ENCODE measurements at regions not wholly inside any gene's neighbourhood (a gene's known extent, or its start where the extent isn't known, plus 50 kb on each side); places are given as distances from the start of the nearest gene placed in this dataset.
A peak's percentile ranks its signal among the peaks of the same experiment; 100 is the strongest.

GRCh38 chr6:72519871-72520270 is 102.0 kb upstream of the KCNQ5 start:
- H3K9me3 ChIP-seq (ENCODE audit: control insufficient read depth in 2 of 2, low read length in 2 of 2), result no peaks in the 10 kb centered on the region
- H3K4me3 ChIP-seq (ENCODE audit: low read depth, low read length), result no peak overlapping the region
- no peak overlapping the region for H3K27ac ChIP-seq (ENCODE audit: insufficient read depth, low read length, poor library complexity, severe bottlenecking)
- H3K27me3 ChIP-seq (ENCODE audit: control insufficient read depth, insufficient read depth, low read length), result peaks cover 4% of the 10 kb centered on the region
- ATAC-seq (ENCODE audit: low read depth in 2 of 2), result no peak
- Mint-ChIP-seq H3K9me3 (peaks cover 0 to 2% (median 0%) of the 10 kb centered on the region in 7 donors), H3K4me3 (no peak overlapping the region), H3K27me3 (peaks cover 7% of the 10 kb centered on the region), H3K36me3 (no peaks in the 10 kb centered on the region), H3K27ac (no peak overlapping the region), H3K4me1 (no peaks in the 10 kb centered on the region)
- no peak for DNase-seq
- H3K4me1 ChIP-seq (ENCODE audit: control insufficient read depth, insufficient read depth, low read length, poor library complexity, severe bottlenecking), result no peaks in the 10 kb centered on the region
- H3K36me3 ChIP-seq (ENCODE audit: control insufficient read depth, insufficient read depth, low read length), result no peaks in the 10 kb centered on the region

GRCh38 chr6:72521684-72522083 is 100.2 kb upstream of the KCNQ5 start:
- Histone ChIP-seq H3K4me1 (ENCODE audit: control insufficient read depth, insufficient read depth, low read length, poor library complexity, severe bottlenecking) (no peaks in the 10 kb centered on the region), H3K9me3 (ENCODE audit: control insufficient read depth in 2 of 2, low read length in 2 of 2) (no peaks in the 10 kb centered on the region), H3K36me3 (ENCODE audit: control insufficient read depth, insufficient read depth, low read length) (no peaks in the 10 kb centered on the region), H3K4me3 (ENCODE audit: low read depth, low read length) (no peak overlapping the region), H3K27ac (ENCODE audit: insufficient read depth, low read length, poor library complexity, severe bottlenecking) (no peak overlapping the region), H3K27me3 (ENCODE audit: control insufficient read depth, insufficient read depth, low read length) (peaks cover 4% of the 10 kb centered on the region)
- Mint-ChIP-seq H3K4me3 (no peak overlapping the region), H3K9me3 (peaks cover 0 to 2% (median 0%) of the 10 kb centered on the region in 7 donors), H3K36me3 (no peaks in the 10 kb centered on the region), H3K4me1 (no peaks in the 10 kb centered on the region), H3K27me3 (peaks cover 4% of the 10 kb centered on the region), H3K27ac (no peak overlapping the region)
- DNase-seq, result no peak
- no peak for ATAC-seq (ENCODE audit: low read depth in 2 of 2)

- Mint-ChIP-seq H3K4me1 (no peaks in the 10 kb centered on the region), H3K36me3 (no peaks in the 10 kb centered on the region), H3K27ac (no peak overlapping the region), H3K27me3 (no peaks in the 10 kb centered on the region), H3K4me3 (no peak overlapping the region), H3K9me3 (peaks cover 0 to 2% (median 0%) of the 10 kb centered on the region in 7 donors)
- ATAC-seq (ENCODE audit: low read depth in 2 of 2), result no peak
- no peaks in the 10 kb centered on the region for H3K36me3 ChIP-seq (ENCODE audit: control insufficient read depth, insufficient read depth, low read length)
- H3K9me3 ChIP-seq (ENCODE audit: control insufficient read depth in 2 of 2, low read length in 2 of 2), result no peaks in the 10 kb centered on the region
- H3K4me1 ChIP-seq (ENCODE audit: control insufficient read depth, insufficient read depth, low read length, poor library complexity, severe bottlenecking), result no peaks in the 10 kb centered on the region
- peaks cover 4% of the 10 kb centered on the region for H3K27me3 ChIP-seq (ENCODE audit: control insufficient read depth, insufficient read depth, low read length)
- peak in 2 of 3 donors; percentile 25 to 29 for DNase-seq
- no peak overlapping the region for H3K4me3 ChIP-seq (ENCODE audit: low read depth, low read length)
- H3K27ac ChIP-seq (ENCODE audit: insufficient read depth, low read length, poor library complexity, severe bottlenecking), result no peak overlapping the region
These were observed 99.1 kb upstream of the KCNQ5 start for GRCh38 chr6:72522735-72523141.

GRCh38 chr6:72524011-72524645 is 97.7 kb upstream of the KCNQ5 start:
- H3K27ac ChIP-seq (ENCODE audit: insufficient read depth, low read length, poor library complexity, severe bottlenecking), result no peak overlapping the region
- H3K4me3 ChIP-seq (ENCODE audit: low read depth, low read length), result no peak overlapping the region
- Mint-ChIP-seq H3K36me3 (no peaks in the 10 kb centered on the region), H3K27ac (no peak overlapping the region), H3K27me3 (no peaks in the 10 kb centered on the region), H3K9me3 (peaks cover 0 to 2% (median 0%) of the 10 kb centered on the region in 7 donors), H3K4me1 (no peaks in the 10 kb centered on the region), H3K4me3 (no peak overlapping the region)
- H3K4me1 ChIP-seq (ENCODE audit: control insufficient read depth, insufficient read depth, low read length, poor library complexity, severe bottlenecking), result no peaks in the 10 kb centered on the region
- no peaks in the 10 kb centered on the region for H3K36me3 ChIP-seq (ENCODE audit: control insufficient read depth, insufficient read depth, low read length)
- DNase-seq, result peak in 1 of 3 donors; percentile 3
- ATAC-seq (ENCODE audit: low read depth in 2 of 2), result no peak
- no peaks in the 10 kb centered on the region for H3K9me3 ChIP-seq (ENCODE audit: control insufficient read depth in 2 of 2, low read length in 2 of 2)
- H3K27me3 ChIP-seq (ENCODE audit: control insufficient read depth, insufficient read depth, low read length), result no peaks in the 10 kb centered on the region

- Mint-ChIP-seq H3K4me3 (no peak overlapping the region), H3K4me1 (no peaks in the 10 kb centered on the region), H3K27me3 (no peaks in the 10 kb centered on the region), H3K27ac (no peak overlapping the region), H3K36me3 (no peaks in the 10 kb centered on the region), H3K9me3 (peaks cover 0 to 2% (median 0%) of the 10 kb centered on the region in 7 donors)
- DNase-seq, result no peak
- no peaks in the 10 kb centered on the region for H3K4me1 ChIP-seq (ENCODE audit: control insufficient read depth, insufficient read depth, low read length, poor library complexity, severe bottlenecking)
- H3K4me3 ChIP-seq (ENCODE audit: low read depth, low read length), result no peak overlapping the region
- H3K36me3 ChIP-seq (ENCODE audit: control insufficient read depth, insufficient read depth, low read length), result no peaks in the 10 kb centered on the region
- ATAC-seq (ENCODE audit: low read depth in 2 of 2), result no peak
- H3K9me3 ChIP-seq (ENCODE audit: control insufficient read depth in 2 of 2, low read length in 2 of 2), result no peaks in the 10 kb centered on the region
- H3K27ac ChIP-seq (ENCODE audit: insufficient read depth, low read length, poor library complexity, severe bottlenecking), result no peak overlapping the region
- H3K27me3 ChIP-seq (ENCODE audit: control insufficient read depth, insufficient read depth, low read length), result no peaks in the 10 kb centered on the region
These were observed 95.9 kb upstream of the KCNQ5 start for GRCh38 chr6:72525821-72526510.

GRCh38 chr6:72530152-72530551 is 91.7 kb upstream of the KCNQ5 start:
- Histone ChIP-seq H3K9me3 (ENCODE audit: control insufficient read depth in 2 of 2, low read length in 2 of 2) (no peaks in the 10 kb centered on the region), H3K4me3 (ENCODE audit: low read depth, low read length) (no peak overlapping the region), H3K27me3 (ENCODE audit: control insufficient read depth, insufficient read depth, low read length) (no peaks in the 10 kb centered on the region), H3K36me3 (ENCODE audit: control insufficient read depth, insufficient read depth, low read length) (no peaks in the 10 kb centered on the region), H3K27ac (ENCODE audit: insufficient read depth, low read length, poor library complexity, severe bottlenecking) (no peak overlapping the region), H3K4me1 (ENCODE audit: control insufficient read depth, insufficient read depth, low read length, poor library complexity, severe bottlenecking) (no peaks in the 10 kb centered on the region)
- Mint-ChIP-seq H3K4me3 (no peak overlapping the region), H3K27me3 (peaks cover 5% of the 10 kb centered on the region), H3K36me3 (no peaks in the 10 kb centered on the region), H3K27ac (no peak overlapping the region), H3K4me1 (no peaks in the 10 kb centered on the region), H3K9me3 (no peaks in the 10 kb centered on the region)
- DNase-seq (no peak), ATAC-seq (ENCODE audit: low read depth in 2 of 2) (no peak)

GRCh38 chr6:72530750-72531149 is 91.1 kb upstream of the KCNQ5 start:
- H3K9me3 Mint-ChIP-seq, result no peaks in the 10 kb centered on the region
- no peaks in the 10 kb centered on the region for H3K36me3 Mint-ChIP-seq
- DNase-seq (no peak), ATAC-seq (ENCODE audit: low read depth in 2 of 2) (no peak)
- Histone ChIP-seq H3K9me3 (ENCODE audit: control insufficient read depth in 2 of 2, low read length in 2 of 2) (no peaks in the 10 kb centered on the region), H3K27me3 (ENCODE audit: control insufficient read depth, insufficient read depth, low read length) (no peaks in the 10 kb centered on the region), H3K4me3 (ENCODE audit: low read depth, low read length) (no peak overlapping the region), H3K4me1 (ENCODE audit: control insufficient read depth, insufficient read depth, low read length, poor library complexity, severe bottlenecking) (no peaks in the 10 kb centered on the region), H3K36me3 (ENCODE audit: control insufficient read depth, insufficient read depth, low read length) (no peaks in the 10 kb centered on the region), H3K27ac (ENCODE audit: insufficient read depth, low read length, poor library complexity, severe bottlenecking) (no peak overlapping the region)
- H3K4me3 Mint-ChIP-seq, result no peak overlapping the region
- H3K27ac Mint-ChIP-seq, result no peak overlapping the region
- H3K27me3 Mint-ChIP-seq, result peaks cover 5% of the 10 kb centered on the region
- no peaks in the 10 kb centered on the region for H3K4me1 Mint-ChIP-seq

GRCh38 chr6:72533606-72534005 is 88.3 kb upstream of the KCNQ5 start:
- DNase-seq (no peak), ATAC-seq (ENCODE audit: low read depth in 2 of 2) (no peak)
- H3K4me1 ChIP-seq (ENCODE audit: control insufficient read depth, insufficient read depth, low read length, poor library complexity, severe bottlenecking), result no peaks in the 10 kb centered on the region
- Mint-ChIP-seq H3K4me3 (no peak overlapping the region), H3K27ac (no peak overlapping the region), H3K4me1 (no peaks in the 10 kb centered on the region), H3K9me3 (no peaks in the 10 kb centered on the region), H3K27me3 (peaks cover 5% of the 10 kb centered on the region), H3K36me3 (no peaks in the 10 kb centered on the region)
- no peaks in the 10 kb centered on the region for H3K27me3 ChIP-seq (ENCODE audit: control insufficient read depth, insufficient read depth, low read length)
- H3K27ac ChIP-seq (ENCODE audit: insufficient read depth, low read length, poor library complexity, severe bottlenecking), result no peak overlapping the region
- H3K9me3 ChIP-seq (ENCODE audit: control insufficient read depth in 2 of 2, low read length in 2 of 2), result no peaks in the 10 kb centered on the region
- H3K36me3 ChIP-seq (ENCODE audit: control insufficient read depth, insufficient read depth, low read length), result no peaks in the 10 kb centered on the region
- no peak overlapping the region for H3K4me3 ChIP-seq (ENCODE audit: low read depth, low read length)

Data from CD4-positive, CD25-positive, alpha-beta regulatory T cell (primary cell).